ENCODE measurements at regions not wholly inside any gene's neighbourhood (a gene's known extent, or its start where the extent isn't known, plus 50 kb on each side); places are given as distances from the start of the nearest gene placed in this dataset.

DNA sequence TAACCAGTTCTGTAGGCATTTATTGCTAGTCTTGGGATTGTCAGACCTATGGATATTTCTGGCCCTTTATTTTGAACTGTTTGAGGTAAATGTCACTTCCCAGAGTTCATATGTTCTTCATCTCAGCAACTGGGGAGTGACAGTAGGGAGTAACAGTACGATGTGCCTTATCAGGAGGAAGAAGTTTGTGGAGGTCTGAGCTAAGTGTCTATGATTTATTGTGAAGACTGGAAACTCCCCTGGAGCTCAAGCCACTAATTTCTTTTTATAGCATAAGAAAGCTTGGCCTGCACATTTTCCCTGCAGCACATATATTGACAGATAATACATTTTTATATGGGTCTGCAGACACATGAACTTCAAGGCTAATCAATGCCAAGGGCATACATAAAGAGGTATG, 383.8 kb downstream of the GRXCR1 start:
- no peaks in the 10 kb centered on the region for H3K9me3 ChIP-seq (ENCODE audit: control insufficient read depth, low read length)
- H3K27ac Mint-ChIP-seq, result no peak overlapping the region
- no peaks in the 10 kb centered on the region for H3K9me3 Mint-ChIP-seq
- 85% methylated on average over 1 of the region's 1 CpG; no CpG with 5 or more reads in 1 of the 2 experiments for WGBS, 2 experiments (ENCODE audit: insufficient coverage in 1 of 2, insufficient read length in 1 of 2)
- H3K4me3 Mint-ChIP-seq, result no peak overlapping the region
- DNase-seq, result no peak
- no peaks in the 10 kb centered on the region for H3K36me3 ChIP-seq (ENCODE audit: control insufficient read depth, insufficient read depth, low read length)
- H3K9ac ChIP-seq (ENCODE audit: extremely low read depth, low read length, poor library complexity, severe bottlenecking), result no peak overlapping the region
- H3K27me3 ChIP-seq (ENCODE audit: control insufficient read depth, insufficient read depth, low read length, poor library complexity, severe bottlenecking), result no peaks in the 10 kb centered on the region
- H3K27me3 Mint-ChIP-seq (ENCODE audit: insufficient read depth), result no peaks in the 10 kb centered on the region
- no peak overlapping the region for H3K4me3 ChIP-seq (ENCODE audit: low read length)
- peaks cover 12% of the 10 kb centered on the region for H3K4me1 Mint-ChIP-seq
- H3K36me3 Mint-ChIP-seq (ENCODE audit: low read depth), result no peaks in the 10 kb centered on the region
- H3K4me1 ChIP-seq (ENCODE audit: control insufficient read depth, insufficient read depth, low read length), result peaks cover 1% of the 10 kb centered on the region
- H3K27ac ChIP-seq (ENCODE audit: low read depth, low read length), result no peak overlapping the region
- TF ChIP-seq, protein P1, sequence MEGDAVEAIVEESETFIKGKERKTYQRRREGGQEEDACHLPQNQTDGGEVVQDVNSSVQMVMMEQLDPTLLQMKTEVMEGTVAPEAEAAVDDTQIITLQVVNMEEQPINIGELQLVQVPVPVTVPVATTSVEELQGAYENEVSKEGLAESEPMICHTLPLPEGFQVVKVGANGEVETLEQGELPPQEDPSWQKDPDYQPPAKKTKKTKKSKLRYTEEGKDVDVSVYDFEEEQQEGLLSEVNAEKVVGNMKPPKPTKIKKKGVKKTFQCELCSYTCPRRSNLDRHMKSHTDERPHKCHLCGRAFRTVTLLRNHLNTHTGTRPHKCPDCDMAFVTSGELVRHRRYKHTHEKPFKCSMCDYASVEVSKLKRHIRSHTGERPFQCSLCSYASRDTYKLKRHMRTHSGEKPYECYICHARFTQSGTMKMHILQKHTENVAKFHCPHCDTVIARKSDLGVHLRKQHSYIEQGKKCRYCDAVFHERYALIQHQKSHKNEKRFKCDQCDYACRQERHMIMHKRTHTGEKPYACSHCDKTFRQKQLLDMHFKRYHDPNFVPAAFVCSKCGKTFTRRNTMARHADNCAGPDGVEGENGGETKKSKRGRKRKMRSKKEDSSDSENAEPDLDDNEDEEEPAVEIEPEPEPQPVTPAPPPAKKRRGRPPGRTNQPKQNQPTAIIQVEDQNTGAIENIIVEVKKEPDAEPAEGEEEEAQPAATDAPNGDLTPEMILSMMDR (conservative IDR thresholded peaks at IDR 0.05), result no peak

- no peak overlapping the region for H3K27ac Mint-ChIP-seq
- peaks cover 17% of the 10 kb centered on the region for H3K4me1 Mint-ChIP-seq
- no peaks in the 10 kb centered on the region for H3K27me3 Mint-ChIP-seq (ENCODE audit: insufficient read depth)
- no peaks in the 10 kb centered on the region for H3K36me3 Mint-ChIP-seq (ENCODE audit: low read depth)
- Histone ChIP-seq H3K27ac (ENCODE audit: low read depth, low read length) (no peak overlapping the region), H3K27me3 (ENCODE audit: control insufficient read depth, insufficient read depth, low read length, poor library complexity, severe bottlenecking) (no peaks in the 10 kb centered on the region), H3K4me3 (ENCODE audit: low read length) (no peak overlapping the region), H3K9ac (ENCODE audit: extremely low read depth, low read length, poor library complexity, severe bottlenecking) (no peak overlapping the region), H3K9me3 (ENCODE audit: control insufficient read depth, low read length) (no peaks in the 10 kb centered on the region), H3K36me3 (ENCODE audit: control insufficient read depth, insufficient read depth, low read length) (no peaks in the 10 kb centered on the region), H3K4me1 (ENCODE audit: control insufficient read depth, insufficient read depth, low read length) (peaks cover 6% of the 10 kb centered on the region)
- H3K4me3 Mint-ChIP-seq, result no peak overlapping the region
- TF ChIP-seq, protein P1 (conservative IDR thresholded peaks at IDR 0.05), result no peak
- no peak for DNase-seq
- no peaks in the 10 kb centered on the region for H3K9me3 Mint-ChIP-seq
- WGBS, 2 experiments (ENCODE audit: insufficient coverage in 1 of 2, insufficient read length in 1 of 2), result no CpG with 5 or more reads among the region's 1 CpG
Measured at GRCh38 chr4:43277003-43277402, 384.5 kb downstream of the GRXCR1 start.

GRCh38 chr4:43282534-43282933, 390.0 kb downstream of the GRXCR1 start:
- Mint-ChIP-seq H3K4me3 (no peak overlapping the region), H3K4me1 (peaks cover 24% of the 10 kb centered on the region), H3K9me3 (peaks cover 2% of the 10 kb centered on the region), H3K27ac (no peak overlapping the region), H3K36me3 (ENCODE audit: low read depth) (no peaks in the 10 kb centered on the region), H3K27me3 (ENCODE audit: insufficient read depth) (no peaks in the 10 kb centered on the region)
- peak; percentile 43 for DNase-seq
- 78% methylated on average over 1 of the region's 1 CpG; no CpG with 5 or more reads in 1 of the 2 experiments for WGBS, 2 experiments (ENCODE audit: insufficient coverage in 1 of 2, insufficient read length in 1 of 2)
- Histone ChIP-seq H3K27ac (ENCODE audit: low read depth, low read length) (no peak overlapping the region), H3K9me3 (ENCODE audit: control insufficient read depth, low read length) (no peaks in the 10 kb centered on the region), H3K27me3 (ENCODE audit: control insufficient read depth, insufficient read depth, low read length, poor library complexity, severe bottlenecking) (peaks cover 5% of the 10 kb centered on the region), H3K9ac (ENCODE audit: extremely low read depth, low read length, poor library complexity, severe bottlenecking) (no peak overlapping the region), H3K36me3 (ENCODE audit: control insufficient read depth, insufficient read depth, low read length) (no peaks in the 10 kb centered on the region), H3K4me3 (ENCODE audit: low read length) (no peak overlapping the region), H3K4me1 (ENCODE audit: control insufficient read depth, insufficient read depth, low read length) (peaks cover 6% of the 10 kb centered on the region)
- TF ChIP-seq, protein P1 (conservative IDR thresholded peaks at IDR 0.05), result no peak

Data from endodermal cell (in vitro differentiated cells).